Common myeloid progenitor, CD34-positive (primary cell): ENCODE measurements at regions not wholly inside any gene's neighbourhood (a gene's known extent, or its start where the extent isn't known, plus 50 kb on each side); places are given as distances from the start of the nearest gene placed in this dataset.

Experiments used
- CTCF ChIA-PET: fragments of 350-600 bp; sonication (Branson Sonifier 250); formaldehyde crosslinking; loops from one replicate; lab custom pipeline; 2021; ENCODE audit warnings: antibody characterized with exemption; lab: Charles Lee
- POLR2A ChIA-PET: fragments of 350-600 bp; sonication (Branson Sonifier 250); formaldehyde crosslinking; loops from one replicate; lab custom pipeline; 2021; ENCODE audit warnings: antibody characterized with exemption; lab: Charles Lee
- DNase-seq, 3 donors: peaks; one replicate each; pipeline versions ENCODE4 v3.0.0 to v3.0.0-alpha.2; 2013
- H3K27ac ChIP-seq, 2 experiments: 1 replicate in 1 of 2; 2 replicates in 1 of 2; pipeline ENCODE4 v1.7.0; 2013; ENCODE audit warnings: inconsistent platforms in 2 of 2, low read length in 2 of 2, mild to moderate bottlenecking in 2 of 2, low read depth in 1 of 2, moderate library complexity in 1 of 2; ENCODE audit not compliant: severe bottlenecking in 2 of 2, insufficient read depth in 1 of 2, poor library complexity in 1 of 2
- H3K27me3 ChIP-seq, 5 experiments: replicated peaks in 2 of 5; 1 replicate in 3 of 5; 2 replicates in 2 of 5; pipeline versions ENCODE4 v1.6.1 to v1.7.0; 2013; ENCODE audit warnings: low read length in 4 of 5, mild to moderate bottlenecking in 2 of 5, moderate library complexity in 2 of 5, inconsistent platforms in 1 of 5; ENCODE audit not compliant: insufficient read depth in 5 of 5, control insufficient read depth in 4 of 5
- H3K36me3 ChIP-seq, 4 experiments: 1 replicate in 2 of 4; 2 replicates in 2 of 4; pipeline versions ENCODE4 v1.6.1 to v1.7.0; 2013; ENCODE audit warnings: low read length in 3 of 4, control low read depth in 1 of 4, mild to moderate bottlenecking in 1 of 4; ENCODE audit not compliant: control insufficient read depth in 4 of 4, insufficient read depth in 4 of 4
- H3K4me1 ChIP-seq, 4 experiments: 1 replicate in 3 of 4; 2 replicates in 1 of 4; pipeline versions ENCODE4 v1.6.1 to v1.7.1; 2013; ENCODE audit warnings: low read length in 3 of 4, mild to moderate bottlenecking in 3 of 4, control low read depth in 1 of 4, inconsistent platforms in 1 of 4, moderate library complexity in 1 of 4; ENCODE audit not compliant: control insufficient read depth in 4 of 4, insufficient read depth in 4 of 4; ENCODE audit errors: control extremely low read depth in 1 of 4
- H3K4me3 ChIP-seq, 7 experiments: 1 replicate in 4 of 7; 2 replicates in 3 of 7; pipeline versions ENCODE4 v1.5.1 to v1.7.0; 2013; ENCODE audit warnings: mild to moderate bottlenecking in 7 of 7, low read length in 6 of 7, moderate library complexity in 6 of 7, inconsistent platforms in 2 of 7, low read depth in 2 of 7, control low read depth in 1 of 7; ENCODE audit not compliant: insufficient read depth in 4 of 7, control insufficient read depth in 1 of 7; ENCODE audit errors: extremely low read depth in 1 of 7
- H3K9me3 ChIP-seq, 5 experiments: 1 replicate in 4 of 5; 2 replicates in 1 of 5; pipeline versions ENCODE4 v1.6.1 to v1.7.1; 2013; ENCODE audit warnings: low read length in 4 of 5, mild to moderate bottlenecking in 2 of 5, inconsistent platforms in 1 of 5, low read depth in 1 of 5, moderate library complexity in 1 of 5; ENCODE audit not compliant: control insufficient read depth in 4 of 5, insufficient read depth in 2 of 5; ENCODE audit errors: control extremely low read depth in 1 of 5
- WGBS: methylation state at CpG from one replicate; pipeline ENCODE4 v1.1.5; 2013; ENCODE audit not compliant: insufficient coverage; 5-methylcytosine and 5-hydroxymethylcytosine counted together

DNA sequence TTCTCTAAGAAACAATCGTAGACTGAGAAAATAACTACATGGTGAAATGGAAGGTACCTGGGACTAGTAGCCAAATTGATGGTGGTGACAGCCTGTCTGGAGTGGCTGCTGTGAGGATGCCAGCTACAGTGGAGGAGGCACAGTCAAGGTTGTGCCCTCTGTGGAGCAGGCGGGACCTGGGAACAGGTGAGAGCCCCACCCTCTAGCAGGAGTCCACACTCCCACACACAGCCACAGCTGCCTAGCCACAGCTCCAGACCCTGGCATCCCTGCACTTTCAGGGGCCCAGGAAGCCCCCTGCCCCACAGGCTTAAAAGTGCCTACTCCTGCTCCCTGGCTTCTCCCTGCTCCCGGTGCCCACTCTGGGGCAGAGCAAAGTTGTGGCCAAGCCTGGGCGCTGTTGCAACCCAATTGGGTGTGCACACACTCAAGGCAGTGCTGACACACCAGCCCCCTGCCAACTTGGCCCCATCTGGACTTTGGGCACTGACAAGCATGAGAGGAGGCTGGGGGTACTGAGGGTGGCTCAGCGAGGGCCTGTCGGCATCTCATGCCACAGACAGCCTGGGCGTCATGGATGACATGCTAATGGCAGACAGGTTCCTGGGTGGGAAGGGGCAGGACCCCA lies 548.7 kb downstream of the TBC1D32 start:
- no peaks in the 10 kb centered on the region for H3K4me1 ChIP-seq
- no peaks in the 10 kb centered on the region for H3K9me3 ChIP-seq
- no peak overlapping the region for H3K4me3 ChIP-seq
- POLR2A ChIA-PET, result no interaction called here
- H3K27me3 ChIP-seq, result no peaks in the 10 kb centered on the region
- CTCF ChIA-PET, result no interaction called here
- no peak overlapping the region for H3K27ac ChIP-seq
- WGBS, result 88% methylated on average over 4 of the region's 7 CpGs
- no peak for DNase-seq
- H3K36me3 ChIP-seq, result no peaks in the 10 kb centered on the region

DNA sequence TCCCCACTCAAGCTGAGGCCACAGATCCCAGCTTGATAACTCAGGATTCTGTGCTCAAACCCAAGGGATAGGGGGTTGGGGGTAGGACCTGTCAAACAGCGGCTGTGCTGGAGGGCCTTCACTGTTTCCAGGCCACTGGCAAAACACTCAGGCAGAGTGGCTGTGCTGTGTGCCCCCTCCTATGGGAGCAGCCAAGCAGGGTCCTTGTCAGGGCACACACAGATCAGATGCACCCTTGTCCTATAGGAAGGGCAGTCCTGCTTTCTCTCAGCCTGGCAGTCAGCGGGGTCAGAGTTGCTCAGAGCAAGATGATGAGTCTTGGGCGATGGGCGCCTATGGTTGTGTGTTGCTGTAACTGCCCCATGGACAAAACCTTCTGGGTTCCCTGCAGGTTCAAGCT lies 554.8 kb downstream of the TBC1D32 start:
- Histone ChIP-seq H3K27me3 (peaks cover 0 to 2% (median 0%) of the 10 kb centered on the region in 5 experiments), H3K4me1 (no peaks in the 10 kb centered on the region), H3K27ac (no peak overlapping the region), H3K4me3 (no peak overlapping the region), H3K9me3 (peaks cover 0 to 2% (median 0%) of the 10 kb centered on the region in 5 experiments), H3K36me3 (no peaks in the 10 kb centered on the region)
- WGBS, result 90% methylated on average over 1 of the region's 4 CpGs
- ChIA-PET CTCF (no interaction called here), POLR2A (interaction anchor here (0.6 kb wide), 1 partner anchor 36 kb away, joined by 3 read pairs; no protein-coding TSS in a partner anchor)
- DNase-seq, result no peak

DNA sequence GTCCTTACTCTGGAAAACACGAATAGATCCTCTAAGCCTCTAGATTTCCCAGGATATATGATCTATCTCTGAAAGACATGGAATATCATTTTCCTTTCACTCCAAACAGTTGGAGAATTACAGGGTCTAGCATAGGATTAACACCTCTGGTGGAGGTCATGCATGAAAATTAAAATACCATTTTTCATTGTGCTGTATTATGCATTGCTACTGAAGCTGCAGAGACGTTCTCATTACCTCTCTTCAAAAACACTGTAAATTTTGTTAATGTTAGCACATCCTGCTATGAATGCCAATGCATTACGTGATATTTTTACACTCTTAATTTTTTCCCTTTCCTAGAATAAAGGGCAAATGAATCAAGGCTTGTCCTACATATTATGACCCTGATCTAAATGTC lies 558.6 kb downstream of the TBC1D32 start:
- POLR2A ChIA-PET, result no interaction called here
- WGBS, result 86% methylated on average over 2 of the region's 3 CpGs
- H3K4me1 ChIP-seq, result no peaks in the 10 kb centered on the region
- CTCF ChIA-PET, result no interaction called here
- peaks cover 0 to 2% (median 0%) of the 10 kb centered on the region in 5 experiments for H3K9me3 ChIP-seq
- peaks cover 0 to 2% (median 0%) of the 10 kb centered on the region in 5 experiments for H3K27me3 ChIP-seq
- DNase-seq, result no peak
- H3K27ac ChIP-seq, result no peak overlapping the region
- no peak overlapping the region for H3K4me3 ChIP-seq
- H3K36me3 ChIP-seq, result no peaks in the 10 kb centered on the region

DNA sequence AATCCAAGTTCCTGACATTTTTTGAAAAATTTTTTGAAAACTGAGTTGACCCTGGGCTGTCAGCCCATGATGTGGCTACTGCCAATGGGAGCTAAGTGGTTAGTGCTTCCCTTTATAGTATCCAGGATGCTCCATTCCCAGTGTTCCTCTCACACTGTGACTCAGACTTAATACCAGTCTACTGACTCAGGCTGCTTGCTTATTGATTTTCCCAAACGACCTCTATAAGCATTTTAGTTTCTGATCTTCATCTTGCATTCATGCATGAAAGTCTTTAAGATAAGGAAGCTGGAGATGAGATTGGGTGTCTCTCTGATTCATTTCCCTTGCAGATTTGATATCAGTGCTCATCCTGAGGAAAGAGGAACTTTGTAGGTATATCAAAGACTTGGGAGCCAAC lies 560.0 kb downstream of the TBC1D32 start:
- Histone ChIP-seq H3K36me3 (no peaks in the 10 kb centered on the region), H3K4me3 (no peak overlapping the region), H3K27ac (no peak overlapping the region), H3K9me3 (peaks cover 0 to 2% (median 0%) of the 10 kb centered on the region in 5 experiments), H3K4me1 (no peaks in the 10 kb centered on the region), H3K27me3 (peaks cover 0 to 2% (median 0%) of the 10 kb centered on the region in 5 experiments)
- no peak for DNase-seq
- ChIA-PET CTCF (no interaction called here), POLR2A (no interaction called here)
- WGBS, result 100% methylated on average over 1 of the region's 1 CpG

DNA sequence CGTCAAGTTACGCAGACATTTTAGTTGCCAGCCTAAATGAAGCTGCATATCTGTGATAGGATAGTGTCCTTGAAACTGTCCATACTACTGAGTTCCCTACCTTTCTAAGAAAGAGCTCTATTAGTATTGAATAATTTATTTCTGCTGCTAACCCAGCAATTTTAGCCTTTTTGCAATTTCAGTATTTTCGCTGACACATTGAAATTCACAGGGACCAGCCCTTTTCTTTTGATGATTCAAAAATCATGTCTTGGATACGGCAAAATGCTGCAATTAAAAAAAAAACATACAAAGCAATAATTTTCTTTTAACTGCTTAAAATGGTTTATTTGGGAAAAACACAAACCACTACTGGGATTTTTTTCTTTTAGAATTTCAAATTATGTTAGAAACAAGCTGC lies 563.3 kb downstream of the TBC1D32 start:
- H3K4me3 ChIP-seq, result no peak overlapping the region
- peaks cover 0 to 2% (median 0%) of the 10 kb centered on the region in 5 experiments for H3K27me3 ChIP-seq
- no peaks in the 10 kb centered on the region for H3K4me1 ChIP-seq
- ChIA-PET CTCF (no interaction called here), POLR2A (no interaction called here)
- WGBS, result 100% methylated on average over 1 of the region's 4 CpGs
- no peak overlapping the region for H3K27ac ChIP-seq
- H3K36me3 ChIP-seq, result no peaks in the 10 kb centered on the region
- DNase-seq, result no peak
- no peaks in the 10 kb centered on the region for H3K9me3 ChIP-seq

DNA sequence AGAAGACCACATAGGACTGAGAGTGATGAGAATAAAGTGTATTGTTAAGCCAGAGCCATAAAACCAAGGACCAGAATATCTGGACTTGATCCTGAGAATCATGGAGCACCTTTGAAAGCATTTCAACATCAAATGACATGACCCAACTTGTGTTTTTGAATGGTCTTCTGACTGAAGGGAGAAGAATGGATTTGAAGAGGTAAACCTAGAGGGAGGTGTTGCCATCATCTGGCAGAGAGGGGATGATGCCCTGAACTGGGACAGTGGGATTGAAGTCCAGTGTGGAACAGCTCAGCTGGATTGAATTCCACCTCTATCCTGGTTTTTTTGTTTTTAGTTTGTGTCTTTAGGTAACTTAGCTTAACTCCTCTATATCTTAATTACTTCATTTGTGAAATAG lies 570.0 kb downstream of the TBC1D32 start:
- H3K27ac ChIP-seq, result no peak overlapping the region
- no peaks in the 10 kb centered on the region for H3K36me3 ChIP-seq
- no peaks in the 10 kb centered on the region for H3K4me1 ChIP-seq
- no peaks in the 10 kb centered on the region for H3K9me3 ChIP-seq
- DNase-seq, result no peak
- CTCF ChIA-PET, result no interaction called here
- no peak overlapping the region for H3K4me3 ChIP-seq
- POLR2A ChIA-PET, result no interaction called here
- H3K27me3 ChIP-seq, result no peaks in the 10 kb centered on the region

DNA sequence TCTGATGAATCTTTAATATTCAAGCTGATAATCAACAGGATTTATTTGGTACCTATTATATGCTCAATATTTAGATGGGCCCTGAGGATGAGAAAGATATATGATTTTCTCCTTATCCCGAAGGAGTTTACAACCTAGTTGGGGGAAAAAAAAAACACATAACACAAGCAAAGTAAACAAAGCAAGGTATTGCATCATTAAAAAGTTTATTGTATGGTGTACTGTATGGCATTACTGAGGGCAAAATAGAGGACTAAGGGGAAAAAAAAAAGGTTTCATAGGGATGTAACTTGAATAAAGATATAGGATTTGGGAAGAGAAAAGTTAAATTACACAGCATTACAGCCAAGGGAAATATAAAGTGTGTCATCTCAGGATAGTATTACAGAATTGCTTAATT lies 574.7 kb downstream of the TBC1D32 start:
- ChIA-PET POLR2A (no interaction called here), CTCF (no interaction called here)
- no CpG with 5 or more reads among the region's 1 CpG for WGBS
- H3K9me3 ChIP-seq, result no peaks in the 10 kb centered on the region
- no peak overlapping the region for H3K4me3 ChIP-seq
- no peak for DNase-seq
- H3K27ac ChIP-seq, result no peak overlapping the region
- no peaks in the 10 kb centered on the region for H3K36me3 ChIP-seq
- no peaks in the 10 kb centered on the region for H3K4me1 ChIP-seq
- H3K27me3 ChIP-seq, result no peaks in the 10 kb centered on the region
